ENCODE measurements at regions not wholly inside any gene's neighbourhood (a gene's known extent, or its start where the extent isn't known, plus 50 kb on each side); places are given as distances from the start of the nearest gene placed in this dataset.

GRCh38 chr15:87120555-87120954 lies 1040.9 kb downstream of the AGBL1 start:
- H3K27me3 ChIP-seq (ENCODE audit: control insufficient read depth, insufficient read depth, low read length), result no peaks in the 10 kb centered on the region
- TF ChIP-seq, protein P1, sequence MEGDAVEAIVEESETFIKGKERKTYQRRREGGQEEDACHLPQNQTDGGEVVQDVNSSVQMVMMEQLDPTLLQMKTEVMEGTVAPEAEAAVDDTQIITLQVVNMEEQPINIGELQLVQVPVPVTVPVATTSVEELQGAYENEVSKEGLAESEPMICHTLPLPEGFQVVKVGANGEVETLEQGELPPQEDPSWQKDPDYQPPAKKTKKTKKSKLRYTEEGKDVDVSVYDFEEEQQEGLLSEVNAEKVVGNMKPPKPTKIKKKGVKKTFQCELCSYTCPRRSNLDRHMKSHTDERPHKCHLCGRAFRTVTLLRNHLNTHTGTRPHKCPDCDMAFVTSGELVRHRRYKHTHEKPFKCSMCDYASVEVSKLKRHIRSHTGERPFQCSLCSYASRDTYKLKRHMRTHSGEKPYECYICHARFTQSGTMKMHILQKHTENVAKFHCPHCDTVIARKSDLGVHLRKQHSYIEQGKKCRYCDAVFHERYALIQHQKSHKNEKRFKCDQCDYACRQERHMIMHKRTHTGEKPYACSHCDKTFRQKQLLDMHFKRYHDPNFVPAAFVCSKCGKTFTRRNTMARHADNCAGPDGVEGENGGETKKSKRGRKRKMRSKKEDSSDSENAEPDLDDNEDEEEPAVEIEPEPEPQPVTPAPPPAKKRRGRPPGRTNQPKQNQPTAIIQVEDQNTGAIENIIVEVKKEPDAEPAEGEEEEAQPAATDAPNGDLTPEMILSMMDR (IDR thresholded peaks at IDR 0.05; ENCODE audit: insufficient read depth, low read length, poor library complexity, severe bottlenecking), result no peak
- no peak overlapping the region for H3K4me3 ChIP-seq (ENCODE audit: low read depth, low read length)
- H3K36me3 ChIP-seq (ENCODE audit: control insufficient read depth, insufficient read depth, low read length), result no peaks in the 10 kb centered on the region
- DNase-seq (ENCODE audit: low read depth), result no peak

DNA sequence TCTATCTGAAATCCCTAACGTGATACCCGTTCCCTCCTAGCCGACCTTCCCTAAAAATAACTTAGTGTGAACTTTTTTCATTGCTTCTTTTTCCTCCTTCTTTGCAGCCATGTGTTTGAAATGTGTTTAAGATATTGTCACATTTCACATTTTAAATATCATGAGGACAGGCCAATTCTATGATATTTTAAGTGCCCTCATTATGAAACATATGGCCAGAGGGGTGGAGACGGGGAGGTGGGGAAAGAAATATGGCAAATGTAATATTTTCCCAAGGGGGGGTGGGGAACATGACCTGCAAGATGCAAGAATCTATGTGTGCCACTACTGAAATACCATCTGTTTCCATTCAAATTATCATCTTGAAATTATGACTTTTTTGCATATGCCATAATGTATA lies 1039.2 kb downstream of the AGBL1 start:
- TF ChIP-seq, protein P1 (IDR thresholded peaks at IDR 0.05; ENCODE audit: insufficient read depth, low read length, poor library complexity, severe bottlenecking), result no peak
- DNase-seq (ENCODE audit: low read depth), result no peak
- Histone ChIP-seq H3K27me3 (ENCODE audit: control insufficient read depth, insufficient read depth, low read length) (no peaks in the 10 kb centered on the region), H3K4me3 (ENCODE audit: low read depth, low read length) (no peak overlapping the region), H3K36me3 (ENCODE audit: control insufficient read depth, insufficient read depth, low read length) (no peaks in the 10 kb centered on the region)

- H3K36me3 ChIP-seq (ENCODE audit: control insufficient read depth, insufficient read depth, low read length), result no peaks in the 10 kb centered on the region
- H3K27me3 ChIP-seq (ENCODE audit: control insufficient read depth, insufficient read depth, low read length), result no peaks in the 10 kb centered on the region
- no peak for DNase-seq (ENCODE audit: low read depth)
- H3K4me3 ChIP-seq (ENCODE audit: low read depth, low read length), result no peak overlapping the region
- TF ChIP-seq, protein P1 (IDR thresholded peaks at IDR 0.05; ENCODE audit: insufficient read depth, low read length, poor library complexity, severe bottlenecking), result no peak
Observed at GRCh38 chr15:87118435-87118834, 1038.8 kb downstream of the AGBL1 start.

GRCh38 chr15:87115795-87116194 lies 1036.1 kb downstream of the AGBL1 start:
- TF ChIP-seq, protein P1 (IDR thresholded peaks at IDR 0.05; ENCODE audit: insufficient read depth, low read length, poor library complexity, severe bottlenecking), result no peak
- no peaks in the 10 kb centered on the region for H3K36me3 ChIP-seq (ENCODE audit: control insufficient read depth, insufficient read depth, low read length)
- H3K27me3 ChIP-seq (ENCODE audit: control insufficient read depth, insufficient read depth, low read length), result no peaks in the 10 kb centered on the region
- H3K4me3 ChIP-seq (ENCODE audit: low read depth, low read length), result no peak overlapping the region
- no peak for DNase-seq (ENCODE audit: low read depth)

- Histone ChIP-seq H3K36me3 (ENCODE audit: control insufficient read depth, insufficient read depth, low read length) (no peaks in the 10 kb centered on the region), H3K4me3 (ENCODE audit: low read depth, low read length) (no peak overlapping the region), H3K27me3 (ENCODE audit: control insufficient read depth, insufficient read depth, low read length) (no peaks in the 10 kb centered on the region)
- TF ChIP-seq, protein P1 (IDR thresholded peaks at IDR 0.05; ENCODE audit: insufficient read depth, low read length, poor library complexity, severe bottlenecking), result no peak
- no peak for DNase-seq (ENCODE audit: low read depth)
Observed at GRCh38 chr15:87099916-87100315, 1020.2 kb downstream of the AGBL1 start.

DNA sequence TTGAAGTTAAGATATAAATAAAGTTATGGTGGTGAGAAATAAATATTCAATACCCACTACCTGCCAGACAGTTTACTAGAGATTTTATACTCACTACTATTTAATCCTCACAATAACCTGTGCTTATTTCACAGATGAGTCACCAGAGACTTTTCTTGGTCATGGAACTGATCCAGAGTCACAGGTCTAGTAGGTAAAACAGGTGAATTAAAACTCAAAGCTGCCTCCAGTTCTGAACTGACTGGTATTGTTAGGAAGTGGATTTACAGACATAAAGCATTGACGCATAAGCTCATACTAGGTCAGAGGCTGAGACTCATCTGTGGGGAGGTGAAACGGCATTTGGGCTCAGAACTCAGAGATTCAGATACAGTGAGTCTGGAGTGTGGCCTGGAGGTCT lies 1009.9 kb downstream of the AGBL1 start:
- no peaks in the 10 kb centered on the region for H3K36me3 ChIP-seq (ENCODE audit: control insufficient read depth, insufficient read depth, low read length)
- DNase-seq (ENCODE audit: low read depth), result no peak
- no peaks in the 10 kb centered on the region for H3K27me3 ChIP-seq (ENCODE audit: control insufficient read depth, insufficient read depth, low read length)
- no peak overlapping the region for H3K4me3 ChIP-seq (ENCODE audit: low read depth, low read length)
- TF ChIP-seq, protein P1 (IDR thresholded peaks at IDR 0.05; ENCODE audit: insufficient read depth, low read length, poor library complexity, severe bottlenecking), result no peak

Measured in kidney epithelial cell (primary cell).